ENCODE measurements at regions not wholly inside any gene's neighbourhood (a gene's known extent, or its start where the extent isn't known, plus 50 kb on each side); places are given as distances from the start of the nearest gene placed in this dataset.

GRCh38 chr11:43135966-43136534 is 175.7 kb upstream of the API5 start:
- no peak for TF ChIP-seq CTCF (conservative IDR thresholded peaks at IDR 0.05; ENCODE audit: low read length)
- TF ChIP-seq EZH2phosphoT487 (IDR thresholded peaks at IDR 0.05; ENCODE audit: borderline replicate concordance, low read depth, low read length) = no peak

All from OCI-LY7 (cell line).